Kidney (tissue), 13 donors: ENCODE measurements at regions not wholly inside any gene's neighbourhood (a gene's known extent, or its start where the extent isn't known, plus 50 kb on each side); places are given as distances from the start of the nearest gene placed in this dataset.

Experiments used
- DNase-seq, 5 donors: peaks; one replicate each; pipeline ENCODE4 v3.0.0-alpha.2; 2013 to 2020
- FAIRE-seq: peaks from 2 replicates; lab custom pipeline; 2012; peaks lifted over from hg19 to GRCh38; lab: Jason Lieb, UNC
- H3K27ac ChIP-seq, 2 donors: one replicate each; pipeline ENCODE4 v1.7.0; 2013; ENCODE audit warnings: low read depth in 2 of 2, low read length in 2 of 2, inconsistent platforms in 1 of 2
- H3K27me3 ChIP-seq: one replicate; pipeline ENCODE4 v1.7.1; 2013; ENCODE audit warnings: low read length, inconsistent platforms; ENCODE audit not compliant: control insufficient read depth, insufficient read depth
- H3K36me3 ChIP-seq, 3 donors: one replicate each; pipeline versions ENCODE4 v1.7.0 to v1.7.1; 2013; ENCODE audit warnings: low read length in 3 of 3, control low read depth in 1 of 3, inconsistent platforms in 1 of 3; ENCODE audit not compliant: insufficient read depth in 3 of 3, control insufficient read depth in 2 of 3
- H3K4me1 ChIP-seq, 3 donors: one replicate each; pipeline versions ENCODE4 v1.7.0 to v1.7.1; 2013; ENCODE audit warnings: low read length in 3 of 3, inconsistent platforms in 1 of 3, low read depth in 1 of 3; ENCODE audit not compliant: control insufficient read depth in 2 of 3, insufficient read depth in 2 of 3
- H3K4me3 ChIP-seq, 3 donors: one replicate each; pipeline versions ENCODE4 v1.7.0 to v1.8.1; 2013; ENCODE audit warnings: low read length in 3 of 3, control low read depth in 1 of 3, inconsistent platforms in 1 of 3
- H3K9ac ChIP-seq, 3 donors: one replicate each; pipeline versions ENCODE4 v1.7.0 to v1.7.1; 2013; ENCODE audit warnings: low read length in 3 of 3, control low read depth in 1 of 3, inconsistent platforms in 1 of 3
- H3K9me3 ChIP-seq, 3 donors: one replicate each; pipeline versions ENCODE4 v1.7.0 to v1.7.1; 2013; ENCODE audit warnings: low read length in 3 of 3, control low read depth in 1 of 3, inconsistent platforms in 1 of 3; ENCODE audit not compliant: control insufficient read depth in 2 of 3, insufficient read depth in 1 of 3
- intact Hi-C: fragments of 100-400 bp; cut with DNase I; formaldehyde crosslinking; loops from one replicate; pipeline ENCODE4 v1.11.1; 2022
- TF ChIP-seq, protein P1 (sequence below): IDR thresholded peaks from 3 replicates; pipeline ENCODE4 v1.5.1; 2012; ENCODE audit warnings: mild to moderate bottlenecking, moderate library complexity, borderline replicate concordance; ENCODE audit not compliant: insufficient read depth; ENCODE audit errors: extremely low read depth
- donor health status: control.
- donor health status: control.
- donor health status: control.
- donor health status: control.
- donor health status: control.
- donor health status: DM: yes; HTN: yes; CAD: no.
- donor health status: Normal renal cell carcinoma (clear cell type).

DNA sequence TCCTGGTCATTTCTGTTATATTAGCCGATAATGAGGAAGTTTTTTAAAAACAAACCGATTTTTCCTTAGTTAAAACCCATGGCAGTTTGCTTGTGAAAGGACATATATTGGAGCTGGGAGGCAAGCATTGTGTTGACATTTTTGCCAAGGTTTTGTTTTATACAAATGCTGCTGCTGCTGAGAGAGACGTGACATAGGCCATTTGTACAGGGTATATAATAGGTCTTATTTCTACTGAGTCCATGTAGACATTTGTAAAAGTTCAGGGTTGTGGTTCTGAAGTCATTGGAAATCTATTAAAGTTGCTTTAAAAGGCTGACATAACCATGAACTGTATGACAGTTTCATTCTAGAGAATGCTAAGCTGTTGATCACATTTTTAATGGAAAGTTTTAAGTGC is 424.0 kb upstream of the FANCL start:
- no peaks in the 10 kb centered on the region for H3K9me3 ChIP-seq
- H3K27me3 ChIP-seq: no peaks in the 10 kb centered on the region
- no peak overlapping the region for H3K9ac ChIP-seq
- TF ChIP-seq, protein P1, sequence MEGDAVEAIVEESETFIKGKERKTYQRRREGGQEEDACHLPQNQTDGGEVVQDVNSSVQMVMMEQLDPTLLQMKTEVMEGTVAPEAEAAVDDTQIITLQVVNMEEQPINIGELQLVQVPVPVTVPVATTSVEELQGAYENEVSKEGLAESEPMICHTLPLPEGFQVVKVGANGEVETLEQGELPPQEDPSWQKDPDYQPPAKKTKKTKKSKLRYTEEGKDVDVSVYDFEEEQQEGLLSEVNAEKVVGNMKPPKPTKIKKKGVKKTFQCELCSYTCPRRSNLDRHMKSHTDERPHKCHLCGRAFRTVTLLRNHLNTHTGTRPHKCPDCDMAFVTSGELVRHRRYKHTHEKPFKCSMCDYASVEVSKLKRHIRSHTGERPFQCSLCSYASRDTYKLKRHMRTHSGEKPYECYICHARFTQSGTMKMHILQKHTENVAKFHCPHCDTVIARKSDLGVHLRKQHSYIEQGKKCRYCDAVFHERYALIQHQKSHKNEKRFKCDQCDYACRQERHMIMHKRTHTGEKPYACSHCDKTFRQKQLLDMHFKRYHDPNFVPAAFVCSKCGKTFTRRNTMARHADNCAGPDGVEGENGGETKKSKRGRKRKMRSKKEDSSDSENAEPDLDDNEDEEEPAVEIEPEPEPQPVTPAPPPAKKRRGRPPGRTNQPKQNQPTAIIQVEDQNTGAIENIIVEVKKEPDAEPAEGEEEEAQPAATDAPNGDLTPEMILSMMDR: no peak
- intact Hi-C loops: no loop called here
- H3K4me3 ChIP-seq: no peak overlapping the region
- FAIRE-seq: no peak
- H3K27ac ChIP-seq: no peak overlapping the region
- DNase-seq: no peak
- H3K4me1 ChIP-seq: no peaks in the 10 kb centered on the region
- H3K36me3 ChIP-seq: no peaks in the 10 kb centered on the region

DNA sequence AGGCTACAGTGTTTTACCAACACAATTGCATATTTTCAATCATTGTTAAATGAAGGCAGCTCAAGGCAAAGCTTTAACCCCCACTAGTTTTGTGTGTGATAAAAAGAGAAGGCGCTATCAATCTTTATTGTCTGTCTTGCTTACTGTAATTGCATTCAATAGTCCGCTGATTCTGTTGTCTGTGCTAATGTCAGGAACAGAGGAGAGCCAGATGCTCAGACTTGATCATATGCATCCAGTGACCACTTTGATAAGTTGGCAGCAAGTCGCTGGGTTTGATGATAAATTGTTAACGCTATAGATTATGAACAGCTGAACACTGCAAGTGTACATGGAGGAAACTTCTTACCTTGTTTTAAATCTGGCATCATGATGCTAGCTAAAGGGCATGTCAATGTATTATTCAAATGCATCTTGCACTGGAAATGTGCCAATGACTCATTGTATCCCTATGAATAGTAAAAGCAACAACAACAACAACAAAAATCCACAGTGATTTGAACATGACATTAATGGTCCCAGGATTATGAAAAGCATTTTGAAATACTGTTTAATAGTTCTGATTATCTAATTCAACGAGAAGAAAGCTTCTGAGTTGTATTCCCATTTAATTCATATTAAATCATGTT is 423.5 kb upstream of the FANCL start:
- intact Hi-C loops: no loop called here
- Histone ChIP-seq H3K9ac (no peak overlapping the region), H3K4me1 (no peaks in the 10 kb centered on the region), H3K27me3 (no peaks in the 10 kb centered on the region), H3K27ac (no peak overlapping the region), H3K4me3 (no peak overlapping the region), H3K9me3 (no peaks in the 10 kb centered on the region), H3K36me3 (no peaks in the 10 kb centered on the region)
- TF ChIP-seq, protein P1: no peak
- DNase-seq (no peak), FAIRE-seq (no peak)

DNA sequence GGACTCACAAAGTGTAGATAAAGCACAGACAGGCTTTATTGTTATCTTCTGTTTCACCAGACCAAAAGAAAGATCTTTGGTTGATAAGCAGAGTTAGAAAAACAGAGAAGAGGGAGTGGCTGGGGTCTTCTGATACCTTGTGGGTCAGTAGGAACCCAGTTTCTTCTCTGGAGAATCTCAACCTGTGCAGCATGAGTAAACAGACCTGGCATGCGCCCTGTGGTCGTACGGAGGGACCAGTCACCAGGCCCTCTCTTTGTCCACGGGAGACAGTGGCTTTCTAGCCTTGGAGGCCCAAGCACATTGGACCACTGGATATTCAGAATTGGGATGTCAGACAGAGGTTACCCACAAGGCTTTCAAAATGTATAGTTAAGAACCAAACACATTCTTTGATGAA is 418.9 kb upstream of the FANCL start:
- FAIRE-seq (no peak), DNase-seq (no peak)
- Histone ChIP-seq H3K9ac (no peak overlapping the region), H3K27ac (no peak overlapping the region), H3K9me3 (no peaks in the 10 kb centered on the region), H3K36me3 (no peaks in the 10 kb centered on the region), H3K27me3 (no peaks in the 10 kb centered on the region), H3K4me1 (no peaks in the 10 kb centered on the region), H3K4me3 (no peak overlapping the region)
- TF ChIP-seq, protein P1: no peak
- intact Hi-C loops: no loop called here

DNA sequence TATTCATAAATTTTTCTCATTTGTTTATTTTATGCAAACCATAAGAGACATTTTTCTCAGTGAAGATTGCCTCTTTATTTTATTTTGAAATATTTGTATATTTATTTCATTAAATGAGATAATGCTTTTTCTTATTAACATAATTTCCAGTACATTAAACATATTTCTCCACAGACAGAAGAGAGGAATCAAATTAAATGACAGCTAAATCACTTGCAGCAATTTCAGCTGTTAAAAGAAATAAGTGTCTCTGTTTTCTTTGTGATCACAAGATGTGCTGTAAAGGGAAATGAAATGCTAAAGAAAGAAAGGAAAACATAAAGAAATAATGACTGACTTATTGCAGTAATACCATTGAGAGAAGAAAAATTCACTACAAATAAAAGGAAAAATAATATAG is 414.0 kb upstream of the FANCL start:
- H3K36me3 ChIP-seq: no peaks in the 10 kb centered on the region
- H3K9me3 ChIP-seq: no peaks in the 10 kb centered on the region
- no peak overlapping the region for H3K27ac ChIP-seq
- TF ChIP-seq, protein P1: no peak
- FAIRE-seq: no peak
- no peak overlapping the region for H3K9ac ChIP-seq
- no peaks in the 10 kb centered on the region for H3K27me3 ChIP-seq
- no peak for DNase-seq
- H3K4me1 ChIP-seq: no peaks in the 10 kb centered on the region
- H3K4me3 ChIP-seq: no peak overlapping the region
- intact Hi-C loops: no loop called here
